GM10266 (cell line): ENCODE measurements at regions not wholly inside any gene's neighbourhood (a gene's known extent, or its start where the extent isn't known, plus 50 kb on each side); places are given as distances from the start of the nearest gene placed in this dataset.

Experiments
- DNase-seq: peaks from one replicate; pipeline ENCODE4 v3.0.0; 2012; ENCODE audit errors: extremely low spot score
- TF ChIP-seq, protein P1 (sequence below): IDR thresholded peaks from 2 replicates; pipeline ENCODE4 v1.5.1; 2012; ENCODE audit warnings: mild to moderate bottlenecking, low read depth; ENCODE audit not compliant: control insufficient read depth, insufficient read depth; ENCODE audit errors: missing control alignments

GRCh38 chr2:145021962-145022665 lies 502.2 kb upstream of the ZEB2 start:
- TF ChIP-seq, protein P1, sequence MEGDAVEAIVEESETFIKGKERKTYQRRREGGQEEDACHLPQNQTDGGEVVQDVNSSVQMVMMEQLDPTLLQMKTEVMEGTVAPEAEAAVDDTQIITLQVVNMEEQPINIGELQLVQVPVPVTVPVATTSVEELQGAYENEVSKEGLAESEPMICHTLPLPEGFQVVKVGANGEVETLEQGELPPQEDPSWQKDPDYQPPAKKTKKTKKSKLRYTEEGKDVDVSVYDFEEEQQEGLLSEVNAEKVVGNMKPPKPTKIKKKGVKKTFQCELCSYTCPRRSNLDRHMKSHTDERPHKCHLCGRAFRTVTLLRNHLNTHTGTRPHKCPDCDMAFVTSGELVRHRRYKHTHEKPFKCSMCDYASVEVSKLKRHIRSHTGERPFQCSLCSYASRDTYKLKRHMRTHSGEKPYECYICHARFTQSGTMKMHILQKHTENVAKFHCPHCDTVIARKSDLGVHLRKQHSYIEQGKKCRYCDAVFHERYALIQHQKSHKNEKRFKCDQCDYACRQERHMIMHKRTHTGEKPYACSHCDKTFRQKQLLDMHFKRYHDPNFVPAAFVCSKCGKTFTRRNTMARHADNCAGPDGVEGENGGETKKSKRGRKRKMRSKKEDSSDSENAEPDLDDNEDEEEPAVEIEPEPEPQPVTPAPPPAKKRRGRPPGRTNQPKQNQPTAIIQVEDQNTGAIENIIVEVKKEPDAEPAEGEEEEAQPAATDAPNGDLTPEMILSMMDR: no peak
- DNase-seq: no peak

DNA sequence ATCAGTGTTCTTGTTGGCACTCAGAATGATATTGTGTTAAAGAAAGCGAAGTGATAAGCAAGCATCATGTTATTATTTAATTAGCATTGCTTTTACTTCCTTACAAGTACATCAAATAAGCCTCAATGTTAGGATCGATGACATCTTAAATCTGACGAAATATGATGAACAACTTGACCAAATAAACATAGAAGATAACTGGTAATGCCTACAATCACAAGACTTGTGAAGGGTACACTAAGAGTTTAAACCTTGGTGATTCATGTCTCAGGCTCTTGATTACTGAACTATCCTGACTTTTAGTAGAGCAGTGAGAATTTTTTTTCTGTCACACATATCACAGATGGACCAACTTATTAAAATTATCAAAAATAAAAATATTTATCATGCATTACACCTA lies 500.8 kb upstream of the ZEB2 start:
- no peak for DNase-seq

GRCh38 chr2:145020139-145020538 lies 500.2 kb upstream of the ZEB2 start:
- no peak for DNase-seq
- TF ChIP-seq, protein P1: no peak

More for the DNA sequence above, 500.8 kb upstream of the ZEB2 start:
- TF ChIP-seq, protein P1: no peak

GRCh38 chr2:145018502-145018901 lies 498.6 kb upstream of the ZEB2 start:
- DNase-seq: no peak
- TF ChIP-seq, protein P1: no peak

DNA sequence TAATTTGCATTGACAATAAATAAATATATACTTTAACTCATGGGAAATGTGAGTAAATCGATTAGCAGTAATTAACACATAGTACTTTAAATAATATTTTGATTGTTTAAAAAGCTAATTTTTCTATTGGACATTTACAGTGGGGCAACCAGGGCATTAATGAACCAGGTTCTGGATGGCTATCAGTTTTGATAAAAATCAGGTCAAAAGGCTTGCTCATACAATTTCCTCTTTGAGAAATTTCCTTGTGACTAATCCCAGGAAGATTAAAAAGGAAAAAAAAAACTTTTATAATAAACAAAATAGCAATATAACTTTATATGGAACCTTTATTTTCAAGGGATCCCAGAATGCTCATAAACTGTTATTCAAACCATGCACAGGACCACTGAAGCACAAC lies 497.2 kb upstream of the ZEB2 start:
- no peak for DNase-seq
- TF ChIP-seq, protein P1: no peak

GRCh38 chr2:145016711-145017110 lies 496.8 kb upstream of the ZEB2 start:
- TF ChIP-seq, protein P1: no peak
- DNase-seq: no peak

DNA sequence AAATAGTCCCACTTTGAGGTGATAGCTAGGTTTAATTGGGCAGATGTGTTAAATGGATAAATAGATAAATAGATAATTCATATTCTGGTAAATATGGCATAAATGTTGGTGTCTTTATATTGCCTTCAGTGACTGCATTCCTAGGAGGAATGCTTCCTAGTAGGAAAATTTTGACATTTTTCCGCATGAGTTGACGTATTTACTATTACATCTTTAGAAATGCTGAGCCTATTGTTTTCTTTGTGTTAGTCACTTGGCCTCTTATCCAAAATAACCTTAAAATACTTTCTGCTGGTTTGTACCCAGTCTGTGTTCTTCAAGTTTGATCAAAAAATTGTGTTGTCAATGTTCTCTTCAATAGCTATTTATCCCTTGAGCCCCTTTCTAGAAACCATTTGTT lies 495.6 kb upstream of the ZEB2 start:
- no peak for DNase-seq
- TF ChIP-seq, protein P1: no peak
